SK-N-SH (cell line): ENCODE measurements at regions not wholly inside any gene's neighbourhood (a gene's known extent, or its start where the extent isn't known, plus 50 kb on each side); places are given as distances from the start of the nearest gene placed in this dataset.

ENCODE experiments used
- CTCF ChIA-PET: fragments of 300-600, 350-600 bp; formaldehyde crosslinking; extraction: SDS; loops from one replicate; lab custom pipeline; 2021; lab: Yijun Ruan, JAX
- POLR2A ChIA-PET: fragments of 350-600 bp; sonication (Branson Sonifier 250); formaldehyde crosslinking; extraction: SDS; loops from one replicate; lab custom pipeline; 2020; ENCODE audit warnings: antibody characterized with exemption, inconsistent platforms; lab: Yijun Ruan, JAX
- DNase-seq: peaks from one replicate; pipeline ENCODE4 v3.0.0; 2012
- H2AFZ ChIP-seq: fragments of 200-600 bp; sonication (generic); 2 replicates; pipeline ENCODE4 v1.8.1; 2016; ENCODE audit warnings: antibody characterized with exemption, mild to moderate bottlenecking, low read depth
- H3F3A ChIP-seq: fragments of 200-600 bp; sonication (generic); replicated peaks from 2 replicates; pipeline ENCODE3; 2016; ENCODE audit warnings: antibody characterized with exemption, mild to moderate bottlenecking; ENCODE audit not compliant: insufficient read depth
- H3K27ac ChIP-seq, 2 experiments: fragments of 200-500 bp in 1 of 2; fragments of 200-600 bp in 1 of 2; sonication (Bioruptor generic) in 1 of 2; sonication (generic), shearing (Covaris generic) in 1 of 2; 2 replicates each; pipeline versions ENCODE4 v1.5.1 to v1.6.1; 2014 to 2016; ENCODE audit warnings: low read depth in 2 of 2, inconsistent platforms in 1 of 2, low read length in 1 of 2, mild to moderate bottlenecking in 1 of 2, mixed read lengths in 1 of 2
- H3K27me3 ChIP-seq: fragments of 200-600 bp; sonication (generic), shearing (Covaris generic); 2 replicates; pipeline ENCODE4 v1.6.1; 2016; ENCODE audit warnings: mixed run types; ENCODE audit not compliant: insufficient read depth
- H3K36me3 ChIP-seq, 2 experiments: fragments of 200-500 bp in 1 of 2; fragments of 200-600 bp in 1 of 2; sonication (Bioruptor generic) in 1 of 2; sonication (generic) in 1 of 2; replicated peaks in 1 of 2; 2 replicates each; pipeline versions ENCODE3 to v1.5.1; 2014 to 2016; ENCODE audit warnings: low read length in 1 of 2, mild to moderate bottlenecking in 1 of 2; ENCODE audit not compliant: insufficient read depth in 2 of 2, control insufficient read depth in 1 of 2
- H3K4me1 ChIP-seq, 2 experiments: fragments of 200-500 bp in 1 of 2; fragments of 200-600 bp in 1 of 2; sonication (Bioruptor generic) in 1 of 2; sonication (generic), shearing (Covaris generic) in 1 of 2; 2 replicates each; pipeline versions ENCODE4 v1.5.1 to v1.6.1; 2014 to 2016; ENCODE audit warnings: low read depth in 1 of 2, low read length in 1 of 2, mixed run types in 1 of 2; ENCODE audit not compliant: insufficient read depth in 2 of 2, control insufficient read depth in 1 of 2
- H3K4me2 ChIP-seq: fragments of 200-600 bp; sonication (generic), shearing (Covaris generic); 2 replicates; pipeline ENCODE4 v1.6.1; 2017; ENCODE audit warnings: mixed run types
- H3K4me3 ChIP-seq, 2 experiments: fragments of 200-500 bp in 1 of 2; fragments of 200-600 bp in 1 of 2; sonication (Bioruptor generic) in 1 of 2; sonication (generic), shearing (Covaris generic) in 1 of 2; 2 replicates each; pipeline versions ENCODE4 v1.5.1 to v1.8.1; 2014 to 2016; ENCODE audit warnings: low read depth in 2 of 2, inconsistent platforms in 1 of 2, low read length in 1 of 2, mild to moderate bottlenecking in 1 of 2, mixed read lengths in 1 of 2, moderate library complexity in 1 of 2
- H3K79me2 ChIP-seq: fragments of 200-600 bp; sonication (generic); 2 replicates; pipeline ENCODE4 v1.8.1; 2017; ENCODE audit warnings: mild to moderate bottlenecking; ENCODE audit not compliant: insufficient read depth
- H3K9ac ChIP-seq: fragments of 200-600 bp; sonication (generic); 2 replicates; pipeline ENCODE4 v1.6.1; 2017; ENCODE audit warnings: mixed run types
- H3K9me2 ChIP-seq: fragments of 200-600 bp; sonication (generic); 2 replicates; pipeline ENCODE4 v1.6.1; 2017; ENCODE audit warnings: mixed run types
- H3K9me3 ChIP-seq: fragments of 200-600 bp; sonication (generic); 2 replicates; pipeline ENCODE4 v1.6.1; 2017; ENCODE audit warnings: mixed run types, mild to moderate bottlenecking, moderate library complexity
- H4K20me1 ChIP-seq: fragments of 200-600 bp; sonication (generic); 2 replicates; pipeline ENCODE4 v1.6.1; 2017; ENCODE audit warnings: mild to moderate bottlenecking, mixed run types; ENCODE audit not compliant: insufficient read depth
- CHD2 ChIP-seq: fragments of 150-350 bp; IDR thresholded peaks from 2 replicates; pipeline ENCODE4 v1.6.1; 2018; ENCODE audit warnings: low read length; ENCODE audit not compliant: partially characterized antibody
- ELF1 ChIP-seq: IDR thresholded peaks from 2 replicates; pipeline ENCODE4 v1.4.0; 2012
- EP300 ChIP-seq, 2 experiments: IDR thresholded peaks; 2 replicates each; pipeline versions ENCODE4 v1.4.0 to v1.6.1; 2012; ENCODE audit warnings: borderline replicate concordance in 1 of 2, low read depth in 1 of 2, low read length in 1 of 2
- EZH2phosphoT487 ChIP-seq: fragments of 200-600 bp; sonication (generic); IDR thresholded peaks from 2 replicates; pipeline ENCODE4 v1.6.1; 2017; ENCODE audit warnings: low read depth, mixed run types, mild to moderate bottlenecking, antibody characterized with exemption, moderate library complexity, borderline replicate concordance
- FOSL2 ChIP-seq: IDR thresholded peaks from 2 replicates; pipeline ENCODE4 v1.4.0; 2012; ENCODE audit warnings: low read depth, mild to moderate bottlenecking, moderate library complexity, borderline replicate concordance
- FOXJ3 ChIP-seq: sonication (generic); formaldehyde crosslinking; IDR thresholded peaks from 2 replicates; pipeline ENCODE4 v1.5.1; 2020; ENCODE audit warnings: mild to moderate bottlenecking, missing genetic modification reagents
- FOXM1 ChIP-seq: IDR thresholded peaks from 2 replicates; pipeline ENCODE4 v1.4.0; 2012; ENCODE audit warnings: low read depth, mild to moderate bottlenecking
- GABPA ChIP-seq: IDR thresholded peaks from 2 replicates; pipeline ENCODE4 v1.4.0; 2012; ENCODE audit warnings: low read depth, mild to moderate bottlenecking
- JUND ChIP-seq: IDR thresholded peaks from 2 replicates; pipeline ENCODE4 v1.4.0; 2012
- MAX ChIP-seq: IDR thresholded peaks from 2 replicates; pipeline ENCODE4 v1.4.0; 2012; ENCODE audit warnings: low read depth
- MXI1 ChIP-seq: IDR thresholded peaks from 2 replicates; pipeline ENCODE4 v1.6.1; 2012; ENCODE audit warnings: mild to moderate bottlenecking, low read depth, low read length, improper control_type of control experiment
- NFIC ChIP-seq: IDR thresholded peaks from 2 replicates; pipeline ENCODE4 v1.4.0; 2012; ENCODE audit warnings: borderline replicate concordance
- RAD21 ChIP-seq: IDR thresholded peaks from 2 replicates; pipeline ENCODE4 v1.6.1; 2012; ENCODE audit warnings: mild to moderate bottlenecking, low read length
- RCOR1 ChIP-seq: fragments of 150-350 bp; IDR thresholded peaks from 2 replicates; pipeline ENCODE4 v1.6.1; 2017; ENCODE audit warnings: antibody characterized with exemption, low read length
- RXRA ChIP-seq: IDR thresholded peaks from 2 replicates; pipeline ENCODE4 v1.4.0; 2012; ENCODE audit warnings: low read depth, mild to moderate bottlenecking, borderline replicate concordance
- SIN3A ChIP-seq: IDR thresholded peaks from 2 replicates; pipeline ENCODE4 v1.6.1; 2012; ENCODE audit warnings: low read depth, mild to moderate bottlenecking, low read length, moderate library complexity, borderline replicate concordance
- SMC3 ChIP-seq: IDR thresholded peaks from 2 replicates; pipeline ENCODE4 v1.6.1; 2012; ENCODE audit warnings: low read depth, low read length, improper control_type of control experiment
- TAF1 ChIP-seq: IDR thresholded peaks from 2 replicates; pipeline ENCODE4 v1.6.1; 2012; ENCODE audit warnings: low read depth, mild to moderate bottlenecking, low read length, moderate library complexity, borderline replicate concordance
- TCF12 ChIP-seq: IDR thresholded peaks from 2 replicates; pipeline ENCODE4 v1.4.0; 2012
- TEAD4 ChIP-seq: IDR thresholded peaks from 2 replicates; pipeline ENCODE4 v1.4.0; 2012; ENCODE audit warnings: mild to moderate bottlenecking, borderline replicate concordance; ENCODE audit not compliant: insufficient read depth
- USF2 ChIP-seq: fragments of 150-350 bp; IDR thresholded peaks from 2 replicates; pipeline ENCODE4 v1.6.1; 2017; ENCODE audit warnings: antibody characterized with exemption, low read length, low read depth, borderline replicate concordance
- YY1 ChIP-seq: IDR thresholded peaks from 2 replicates; pipeline ENCODE4 v1.4.0; 2012; ENCODE audit warnings: low read depth, mild to moderate bottlenecking
- WGBS: methylation state at CpG from one replicate; pipeline ENCODE4 v1.1.6; 2017; ENCODE audit warnings: low lambda C conversion rate; 5-methylcytosine and 5-hydroxymethylcytosine counted together
- TF ChIP-seq, protein P1 (sequence below): fragments of 200-600 bp; sonication (generic); IDR thresholded peaks from 2 replicates; pipeline ENCODE4 v1.6.1; 2017; ENCODE audit warnings: antibody characterized with exemption, mild to moderate bottlenecking, moderate library complexity
- TF ChIP-seq, protein P2 (sequence below): IDR thresholded peaks from 2 replicates; pipeline ENCODE4 v1.4.0; 2012; ENCODE audit warnings: low read depth, borderline replicate concordance

DNA sequence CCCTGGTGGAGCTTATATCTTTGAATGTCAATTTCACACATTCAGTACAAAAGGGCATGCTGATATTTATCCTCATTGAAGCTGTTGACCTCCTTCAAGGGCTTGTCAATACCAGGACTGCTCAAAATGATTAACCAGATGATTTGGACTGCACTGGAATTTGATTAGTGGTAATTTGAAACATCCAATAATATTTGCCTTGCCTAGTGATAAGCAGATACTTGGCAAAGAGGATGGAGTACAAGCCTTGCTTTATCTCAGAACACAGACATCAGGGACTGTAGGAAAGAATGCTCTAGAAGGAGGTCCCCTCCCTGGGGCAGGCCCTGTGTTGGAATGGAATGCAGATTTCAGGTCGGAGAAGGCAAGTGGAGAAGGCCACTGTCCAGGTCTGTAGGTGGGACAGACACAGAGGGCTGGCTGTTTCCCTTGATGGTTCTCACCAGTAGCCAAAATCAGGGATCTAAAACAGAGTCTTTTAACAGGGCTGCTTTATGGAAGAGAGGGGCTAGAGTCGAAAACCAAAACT lies 64.8 kb upstream of the ZNF648 start:
- Histone ChIP-seq H3K9ac (no peak overlapping the region), H3K4me3 (no peak overlapping the region), H3K27me3 (no peaks in the 10 kb centered on the region), H3K27ac (no peak overlapping the region), H3K9me3 (no peaks in the 10 kb centered on the region), H3K4me1 (no peaks in the 10 kb centered on the region), H4K20me1 (no peaks in the 10 kb centered on the region), H3K9me2 (no peaks in the 10 kb centered on the region), H3F3A (no peaks in the 10 kb centered on the region), H3K4me2 (no peak overlapping the region), H3K79me2 (no peaks in the 10 kb centered on the region), H2AFZ (no peak overlapping the region), H3K36me3 (no peaks in the 10 kb centered on the region)
- POLR2A ChIA-PET, result no interaction called here
- CTCF ChIA-PET, result interaction anchor here (1.7 to 7.8 kb wide), 2 partner anchors 17 to 271 kb away, joined by 6 to 69 read pairs; no protein-coding TSS in a partner anchor
- 6% methylated on average over 2 of the region's 2 CpGs for WGBS
- TF ChIP-seq YY1 (no peak), EZH2phosphoT487 (no peak), FOXJ3 (CRISPR knock-in tag) (no peak), RCOR1 (no peak), GABPA (no peak), SIN3A (no peak), FOSL2 (no peak), TAF1 (no peak), ELF1 (no peak), MXI1 (no peak), JUND (no peak), FOXM1 (no peak), TEAD4 (no peak), NFIC (no peak), SMC3 (no peak)
- TF ChIP-seq, protein P1, sequence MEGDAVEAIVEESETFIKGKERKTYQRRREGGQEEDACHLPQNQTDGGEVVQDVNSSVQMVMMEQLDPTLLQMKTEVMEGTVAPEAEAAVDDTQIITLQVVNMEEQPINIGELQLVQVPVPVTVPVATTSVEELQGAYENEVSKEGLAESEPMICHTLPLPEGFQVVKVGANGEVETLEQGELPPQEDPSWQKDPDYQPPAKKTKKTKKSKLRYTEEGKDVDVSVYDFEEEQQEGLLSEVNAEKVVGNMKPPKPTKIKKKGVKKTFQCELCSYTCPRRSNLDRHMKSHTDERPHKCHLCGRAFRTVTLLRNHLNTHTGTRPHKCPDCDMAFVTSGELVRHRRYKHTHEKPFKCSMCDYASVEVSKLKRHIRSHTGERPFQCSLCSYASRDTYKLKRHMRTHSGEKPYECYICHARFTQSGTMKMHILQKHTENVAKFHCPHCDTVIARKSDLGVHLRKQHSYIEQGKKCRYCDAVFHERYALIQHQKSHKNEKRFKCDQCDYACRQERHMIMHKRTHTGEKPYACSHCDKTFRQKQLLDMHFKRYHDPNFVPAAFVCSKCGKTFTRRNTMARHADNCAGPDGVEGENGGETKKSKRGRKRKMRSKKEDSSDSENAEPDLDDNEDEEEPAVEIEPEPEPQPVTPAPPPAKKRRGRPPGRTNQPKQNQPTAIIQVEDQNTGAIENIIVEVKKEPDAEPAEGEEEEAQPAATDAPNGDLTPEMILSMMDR, result no peak
- TF ChIP-seq, protein P2, sequence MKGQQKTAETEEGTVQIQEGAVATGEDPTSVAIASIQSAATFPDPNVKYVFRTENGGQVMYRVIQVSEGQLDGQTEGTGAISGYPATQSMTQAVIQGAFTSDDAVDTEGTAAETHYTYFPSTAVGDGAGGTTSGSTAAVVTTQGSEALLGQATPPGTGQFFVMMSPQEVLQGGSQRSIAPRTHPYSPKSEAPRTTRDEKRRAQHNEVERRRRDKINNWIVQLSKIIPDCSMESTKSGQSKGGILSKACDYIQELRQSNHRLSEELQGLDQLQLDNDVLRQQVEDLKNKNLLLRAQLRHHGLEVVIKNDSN, result no peak
- DNase-seq, result no peak

GRCh38 chr1:182122913-182123260 lies 61.4 kb upstream of the ZNF648 start:
- Histone ChIP-seq H2AFZ (no peak overlapping the region), H3K9ac (no peak overlapping the region), H3K79me2 (no peaks in the 10 kb centered on the region), H3K27me3 (no peaks in the 10 kb centered on the region), H3K9me3 (peaks cover 1% of the 10 kb centered on the region; the same call in 1 of the 2 replicates), H4K20me1 (no peaks in the 10 kb centered on the region), H3K4me2 (no peak overlapping the region), H3K9me2 (no peaks in the 10 kb centered on the region), H3K36me3 (no peaks in the 10 kb centered on the region), H3K4me3 (no peak overlapping the region), H3K4me1 (no peaks in the 10 kb centered on the region), H3F3A (no peaks in the 10 kb centered on the region), H3K27ac (no peak overlapping the region)
- DNase-seq, result no peak
- ChIA-PET CTCF (interaction anchor here (1.1 to 5.9 kb wide), 3 partner anchors 20 to 279 kb away, joined by 3 to 29 read pairs (median 4); no protein-coding TSS in a partner anchor), POLR2A (no interaction called here)
- TF ChIP-seq RXRA, result no peak
- no peak for TF ChIP-seq RAD21
- no peak for TF ChIP-seq GABPA
- TF ChIP-seq FOXJ3 (CRISPR knock-in tag), result no peak
- TF ChIP-seq TAF1, result no peak
- TF ChIP-seq EZH2phosphoT487, result no peak
- TF ChIP-seq MAX, result no peak
- TF ChIP-seq RCOR1, result no peak
- TF ChIP-seq NFIC, result no peak
- TF ChIP-seq USF2, result no peak
- TF ChIP-seq, protein P2, result no peak
- no peak for TF ChIP-seq TCF12
- no peak for TF ChIP-seq CHD2
- no peak for TF ChIP-seq MXI1
- no peak for TF ChIP-seq SMC3
- TF ChIP-seq EP300 (IDR thresholded peaks at IDR 0.05; ENCODE audit: borderline replicate concordance in 1 of 2, low read depth in 1 of 2, low read length in 1 of 2), result no peak
